ENCODE measurements at regions not wholly inside any gene's neighbourhood (a gene's known extent, or its start where the extent isn't known, plus 50 kb on each side); places are given as distances from the start of the nearest gene placed in this dataset.

DNA sequence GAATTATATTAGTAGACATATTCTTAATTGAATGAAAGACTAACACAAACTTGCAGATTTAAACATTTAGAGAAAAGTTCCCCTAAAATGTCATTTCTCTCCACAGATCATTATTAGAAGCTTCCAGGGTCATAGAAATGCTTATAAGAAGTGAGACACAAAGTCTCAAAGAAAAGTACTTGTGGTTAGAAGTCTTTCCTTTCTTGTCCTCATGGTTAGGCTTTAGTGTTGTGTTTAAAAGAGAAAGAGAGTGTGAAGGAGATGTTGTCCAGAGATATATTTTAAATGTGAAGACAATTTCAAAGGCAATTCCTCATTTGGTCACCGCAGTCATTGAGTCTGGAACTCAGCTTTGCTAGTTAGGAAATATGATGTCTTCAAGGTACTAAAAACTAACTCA, 230.4 kb upstream of the ARPP21 start:
- TF ChIP-seq, protein P1, sequence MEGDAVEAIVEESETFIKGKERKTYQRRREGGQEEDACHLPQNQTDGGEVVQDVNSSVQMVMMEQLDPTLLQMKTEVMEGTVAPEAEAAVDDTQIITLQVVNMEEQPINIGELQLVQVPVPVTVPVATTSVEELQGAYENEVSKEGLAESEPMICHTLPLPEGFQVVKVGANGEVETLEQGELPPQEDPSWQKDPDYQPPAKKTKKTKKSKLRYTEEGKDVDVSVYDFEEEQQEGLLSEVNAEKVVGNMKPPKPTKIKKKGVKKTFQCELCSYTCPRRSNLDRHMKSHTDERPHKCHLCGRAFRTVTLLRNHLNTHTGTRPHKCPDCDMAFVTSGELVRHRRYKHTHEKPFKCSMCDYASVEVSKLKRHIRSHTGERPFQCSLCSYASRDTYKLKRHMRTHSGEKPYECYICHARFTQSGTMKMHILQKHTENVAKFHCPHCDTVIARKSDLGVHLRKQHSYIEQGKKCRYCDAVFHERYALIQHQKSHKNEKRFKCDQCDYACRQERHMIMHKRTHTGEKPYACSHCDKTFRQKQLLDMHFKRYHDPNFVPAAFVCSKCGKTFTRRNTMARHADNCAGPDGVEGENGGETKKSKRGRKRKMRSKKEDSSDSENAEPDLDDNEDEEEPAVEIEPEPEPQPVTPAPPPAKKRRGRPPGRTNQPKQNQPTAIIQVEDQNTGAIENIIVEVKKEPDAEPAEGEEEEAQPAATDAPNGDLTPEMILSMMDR (IDR thresholded peaks at IDR 0.05; ENCODE audit: insufficient read depth, low read length, poor library complexity, severe bottlenecking), result no peak
- no peak for TF ChIP-seq EZH2phosphoT487 (conservative IDR thresholded peaks at IDR 0.05; ENCODE audit: low read length)
